Pancreas (tissue), 10 donors: ENCODE measurements at regions not wholly inside any gene's neighbourhood (a gene's known extent, or its start where the extent isn't known, plus 50 kb on each side); places are given as distances from the start of the nearest gene placed in this dataset.

Source experiments
- ATAC-seq, 4 donors: fragments of 200-7000 bp; cut with Tn5 transposase; one replicate each; pipeline versions ENCODE4 v1.8.0 to v1.9.1; 2020; ENCODE audit warnings: mild to moderate bottlenecking in 4 of 4, moderate library complexity in 4 of 4
- DNase-seq, 6 donors: peaks; one replicate each; pipeline ENCODE4 v3.0.0-alpha.2; 2020
- FAIRE-seq: peaks from 2 replicates; lab custom pipeline; 2012; peaks lifted over from hg19 to GRCh38; lab: Jason Lieb, UNC
- H3K27ac ChIP-seq, 4 donors: fragments of 200-600 bp; sonication (generic); 1 replicate in 3 of 4; 2 replicates in 1 of 4; pipeline versions ENCODE4 v1.5.0 to v1.8.0; 2020
- H3K27me3 ChIP-seq, 4 donors: fragments of 200-600 bp; one replicate each; pipeline ENCODE4 v1.8.0; 2021
- H3K36me3 ChIP-seq, 3 donors: fragments of 200-600 bp; sonication (generic) in 1 of 3; one replicate each; pipeline versions ENCODE4 v1.5.0 to v1.8.0; 2020 to 2021
- H3K4me1 ChIP-seq, 3 donors: fragments of 200-600 bp; one replicate each; pipeline ENCODE4 v1.8.0; 2021
- H3K4me3 ChIP-seq, 4 donors: fragments of 200-600 bp; sonication (generic) in 2 of 4; one replicate each; pipeline versions ENCODE4 v1.5.0 to v1.8.0; 2020 to 2021
- H3K9me3 ChIP-seq, 4 donors: fragments of 200-600 bp; one replicate each; pipeline ENCODE4 v1.8.0; 2021
- CTCF ChIP-seq, 4 donors: fragments of 200-600 bp; sonication (generic) in 3 of 4; IDR thresholded peaks; one replicate each; pipeline versions ENCODE4 v1.5.0 to v1.8.0; 2021; ENCODE audit warnings: antibody characterized with exemption in 4 of 4
- WGBS, 2 donors: extraction: QIAGEN DNeasy Blood & Tissue Kit; methylation state at CpG; one replicate each; pipeline ENCODE4 v1.1.7; 2013; 5-methylcytosine and 5-hydroxymethylcytosine counted together
- intact Hi-C, 3 donors: fragments of 100-400 bp; cut with DNase I; formaldehyde crosslinking; loops; one replicate each; pipeline versions ENCODE4 v1.11.1 to v1.14.2; 2022
- donor health status: healthy with polysubstance abuse.
- donor health status: DM: no; HTN: no; CAD: no; lungs with moderate emphysema.
- donor health status: DM: no; HTN: no; CAD: no.
- donor health status: control.
- donor health status: control.
- donor health status: Bipolar disorder and iron deficiency.
- donor health status: DM: yes; HTN: yes; CAD: no.
- donor health status: DM: no; HTN: no; CAD: no.
- donor health status: DM: no; HTN: no; CAD: no.
- donor health status: DM: yes; HTN: yes; CAD: no.

- Histone ChIP-seq H3K27ac (no peak overlapping the region), H3K9me3 (no peaks in the 10 kb centered on the region), H3K4me1 (no peaks in the 10 kb centered on the region), H3K4me3 (no peak overlapping the region), H3K27me3 (no peaks in the 10 kb centered on the region), H3K36me3 (no peaks in the 10 kb centered on the region)
- intact Hi-C loops = no loop called here
- no peak for DNase-seq
- 59 to 73% methylated on average over 7 of the region's 7 CpGs for WGBS, 2 donors
- TF ChIP-seq CTCF (IDR thresholded peaks at IDR 0.05) = no peak
- ATAC-seq = no peak
- FAIRE-seq = no peak
Observed at GRCh38 chr6:4606016-4606415, 170.2 kb upstream of the CDYL start.

GRCh38 chr6:4603856-4604369, 172.3 kb upstream of the CDYL start:
- WGBS, 2 donors = 32 to 88% methylated on average over 1 of the region's 1 CpG

GRCh38 chr6:4603291-4603690, 172.9 kb upstream of the CDYL start:
- Histone ChIP-seq H3K27ac (no peak overlapping the region), H3K9me3 (no peaks in the 10 kb centered on the region), H3K36me3 (no peaks in the 10 kb centered on the region), H3K4me1 (no peaks in the 10 kb centered on the region), H3K4me3 (no peak overlapping the region), H3K27me3 (no peaks in the 10 kb centered on the region)
- 73 to 86% methylated on average over 7 of the region's 7 CpGs for WGBS, 2 donors
- TF ChIP-seq CTCF (IDR thresholded peaks at IDR 0.05) = no peak
- no peak for FAIRE-seq
- ATAC-seq = peak in 3 of 4 donors; percentile 48 to 69 (median 51)
- intact Hi-C loops = no loop called here
- no peak for DNase-seq

More at GRCh38 chr6:4603856-4604369, 172.3 kb upstream of the CDYL start:
- H3K27ac ChIP-seq = no peak overlapping the region
- no peak overlapping the region for H3K4me3 ChIP-seq
- FAIRE-seq (no peak), DNase-seq (no peak), ATAC-seq (no peak)
- no peaks in the 10 kb centered on the region for H3K36me3 ChIP-seq
- H3K27me3 ChIP-seq = no peaks in the 10 kb centered on the region
- intact Hi-C loops = no loop called here
- no peaks in the 10 kb centered on the region for H3K4me1 ChIP-seq
- no peaks in the 10 kb centered on the region for H3K9me3 ChIP-seq
- TF ChIP-seq CTCF (IDR thresholded peaks at IDR 0.05) = no peak

GRCh38 chr6:4599924-4600323, 176.3 kb upstream of the CDYL start:
- no peak for TF ChIP-seq CTCF (IDR thresholded peaks at IDR 0.05)
- Histone ChIP-seq H3K4me3 (no peak overlapping the region), H3K4me1 (no peaks in the 10 kb centered on the region), H3K27ac (no peak overlapping the region), H3K9me3 (no peaks in the 10 kb centered on the region), H3K27me3 (no peaks in the 10 kb centered on the region), H3K36me3 (no peaks in the 10 kb centered on the region)
- ATAC-seq (no peak), FAIRE-seq (no peak), DNase-seq (no peak)
- intact Hi-C loops = no loop called here
- 84 to 96% methylated on average over 2 of the region's 2 CpGs for WGBS, 2 donors

- H3K36me3 ChIP-seq = no peaks in the 10 kb centered on the region
- no peaks in the 10 kb centered on the region for H3K27me3 ChIP-seq
- no peak for TF ChIP-seq CTCF (IDR thresholded peaks at IDR 0.05)
- H3K4me3 ChIP-seq = no peak overlapping the region
- intact Hi-C loops = no loop called here
- DNase-seq (no peak), FAIRE-seq (no peak), ATAC-seq (no peak)
- H3K4me1 ChIP-seq = no peaks in the 10 kb centered on the region
- 77 to 90% methylated on average over 4 of the region's 4 CpGs for WGBS, 2 donors
- no peaks in the 10 kb centered on the region for H3K9me3 ChIP-seq
- no peak overlapping the region for H3K27ac ChIP-seq
Observed at GRCh38 chr6:4598384-4598995, 177.7 kb upstream of the CDYL start.
